Stimulated activated CD8-positive, alpha-beta memory T cell treated with anti-CD3 and anti-CD28 coated beads, Interleukin-15, amount 100 ng/mL, for 1 hour (primary cell): ENCODE measurements at regions not wholly inside any gene's neighbourhood (a gene's known extent, or its start where the extent isn't known, plus 50 kb on each side); places are given as distances from the start of the nearest gene placed in this dataset.

Source experiments
- DNase-seq: peaks from one replicate; pipeline ENCODE4 v3.0.0-alpha.2; 2020; ENCODE audit warnings: low read depth

DNA sequence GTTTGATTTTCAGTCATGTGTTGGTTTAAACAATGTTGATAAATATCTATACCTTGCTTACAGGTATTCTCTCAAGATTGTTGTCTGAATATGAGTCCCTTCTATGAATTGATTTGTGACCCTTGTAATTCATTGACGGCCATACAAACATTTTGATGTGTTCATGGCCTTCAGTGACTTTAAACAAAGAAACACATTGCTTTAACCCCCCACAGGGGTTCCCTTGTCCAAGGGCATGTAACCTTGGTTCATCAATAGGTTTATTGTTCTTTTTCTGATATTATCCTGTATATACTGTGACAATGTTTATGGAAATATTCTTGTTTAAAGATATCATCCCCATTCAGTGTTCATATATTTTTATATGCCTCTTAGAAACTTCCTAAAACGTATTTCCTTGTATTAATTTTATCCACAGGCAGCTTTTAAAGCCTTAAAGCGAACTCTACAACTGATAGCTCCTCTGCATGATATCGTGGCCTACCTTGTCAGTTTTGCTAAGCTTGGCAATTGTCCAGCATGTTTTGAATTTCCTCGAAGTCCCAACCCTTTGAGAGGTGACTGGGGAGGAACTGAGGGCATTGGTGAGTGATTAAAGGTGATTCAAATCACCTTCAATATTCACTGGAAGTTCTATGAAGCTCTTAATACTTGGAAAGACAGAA is 87.0 kb downstream of the CD164 start:
- no peak for DNase-seq

DNA sequence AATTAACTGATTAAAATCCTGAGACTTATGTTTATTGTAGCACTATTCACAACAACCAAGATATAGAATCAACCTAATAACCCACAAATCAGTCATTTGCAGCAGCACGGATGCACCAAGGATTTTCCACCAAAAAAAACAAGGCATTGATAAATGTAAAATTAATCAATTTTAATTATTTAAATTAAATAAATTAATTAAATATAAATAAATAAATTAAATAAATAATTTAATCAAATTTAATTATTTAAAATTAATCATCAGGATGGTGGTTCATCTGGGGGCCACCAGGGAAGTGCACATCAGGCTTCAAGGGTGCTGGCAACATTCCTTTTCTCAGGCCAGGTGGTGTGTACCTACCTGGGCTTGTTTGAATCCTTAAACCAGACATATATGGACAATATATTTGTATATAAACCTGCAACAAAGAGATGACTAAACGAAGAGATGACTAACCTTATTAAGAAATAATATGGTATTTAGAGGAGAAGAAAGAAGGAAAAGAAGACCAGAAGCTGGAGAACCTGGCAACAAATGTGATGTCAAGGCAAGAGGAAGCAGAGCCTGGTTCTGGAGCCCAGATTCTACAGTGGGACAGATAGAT is 89.2 kb downstream of the CD164 start:
- DNase-seq, result no peak

GRCh38 chr6:109292420-109292819 is 89.8 kb downstream of the CD164 start:
- no peak for DNase-seq

DNA sequence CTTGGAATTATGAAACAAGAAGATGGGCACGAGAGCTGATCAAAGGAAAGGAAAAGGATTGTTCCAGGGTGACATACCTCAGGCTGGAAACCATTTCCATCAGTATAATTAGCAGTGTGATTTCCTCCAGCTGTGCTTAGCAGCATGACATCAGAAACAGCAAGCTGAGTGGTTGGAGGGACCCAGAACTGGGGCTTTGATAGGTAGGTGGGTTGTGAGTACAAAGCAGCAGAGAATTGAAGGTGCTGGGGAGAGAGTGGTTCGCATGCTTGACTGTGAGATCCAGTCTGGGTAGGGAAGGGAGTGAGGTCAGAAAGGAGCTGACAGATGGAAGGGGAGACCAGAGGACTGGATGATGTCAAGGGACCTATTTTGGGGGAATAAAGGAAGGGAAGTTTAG is 90.4 kb downstream of the CD164 start:
- DNase-seq, result no peak

- no peak for DNase-seq
Observed at GRCh38 chr6:109290143-109290931, 91.9 kb downstream of the CD164 start.

GRCh38 chr6:109285366-109285765 is 96.9 kb downstream of the CD164 start:
- DNase-seq, result no peak

GRCh38 chr6:109284675-109285074 is 97.6 kb downstream of the CD164 start:
- no peak for DNase-seq

DNA sequence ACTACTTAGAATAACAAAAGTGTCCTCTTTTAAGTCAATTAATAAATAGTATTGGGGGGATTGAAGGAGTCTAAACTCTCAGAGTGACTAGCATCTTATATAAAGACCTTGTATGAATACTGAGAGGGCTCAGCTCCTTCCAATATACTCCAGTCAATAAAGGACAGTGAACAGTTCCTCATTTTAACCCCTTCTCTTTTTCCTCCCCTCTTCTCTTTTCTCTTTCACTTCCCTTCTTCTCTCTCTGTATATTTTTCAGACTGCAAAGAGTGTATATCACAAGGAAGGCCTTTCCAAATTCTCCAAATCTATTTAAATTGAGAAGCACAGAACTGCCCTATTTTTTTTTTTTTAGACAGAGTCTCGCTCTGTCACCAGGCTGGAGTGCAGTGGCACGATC is 99.5 kb downstream of the CD164 start:
- DNase-seq, result no peak

DNA sequence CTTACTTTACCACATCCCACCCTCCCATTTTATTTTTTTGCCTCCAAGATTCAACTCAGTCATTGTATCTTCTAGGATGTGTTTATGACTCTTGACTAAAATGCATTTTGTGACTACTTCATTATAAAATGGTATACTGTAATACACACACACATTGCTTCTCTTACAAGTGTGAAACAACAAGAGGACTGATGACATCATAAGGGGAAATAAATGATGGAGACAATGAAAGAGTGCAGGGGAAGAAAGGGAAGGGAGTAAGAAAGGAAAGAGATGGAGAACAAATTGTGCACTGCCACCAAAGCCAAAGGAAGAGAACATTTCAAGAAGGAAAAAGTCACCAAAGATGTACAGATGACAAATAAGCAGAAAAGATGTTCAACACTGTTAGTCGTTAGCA is 102.6 kb downstream of the CD164 start:
- DNase-seq, result no peak

- no peak for DNase-seq
Observed at GRCh38 chr6:109271622-109272021, 110.6 kb downstream of the CD164 start.

DNA sequence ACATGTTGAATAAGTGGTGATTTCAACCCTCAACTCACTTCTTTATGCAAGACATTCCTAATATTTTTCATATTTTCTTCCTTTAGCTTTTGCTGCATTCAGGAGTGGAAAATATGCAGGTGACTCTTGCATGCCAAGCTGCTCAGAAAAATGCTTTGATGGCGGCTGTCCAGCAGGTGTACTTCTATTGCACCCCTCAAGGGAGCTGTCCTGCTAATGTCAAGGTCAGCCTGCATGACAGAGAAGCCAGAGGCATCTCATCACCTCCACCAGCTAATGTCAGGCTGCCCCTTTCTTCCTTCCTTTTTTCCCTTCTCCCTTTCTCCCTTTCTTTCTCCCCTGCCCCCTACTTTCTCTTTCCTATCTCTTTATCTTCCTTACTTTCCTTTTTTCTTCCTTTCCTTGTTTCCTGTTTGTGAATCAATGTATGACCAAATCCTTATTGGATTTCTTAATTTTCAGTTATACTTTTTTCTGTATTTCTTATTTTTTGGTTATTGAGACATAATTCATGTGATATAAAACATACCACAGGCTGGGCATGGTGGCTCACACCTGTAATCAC is 112.2 kb downstream of the CD164 start:
- no peak for DNase-seq

- DNase-seq, result no peak
Observed at GRCh38 chr6:109269057-109269456, 113.2 kb downstream of the CD164 start.

GRCh38 chr6:109265530-109265929 is 116.7 kb downstream of the CD164 start:
- no peak for DNase-seq

- no peak for DNase-seq
Observed at GRCh38 chr6:109263873-109264700, 118.2 kb downstream of the CD164 start.

DNA sequence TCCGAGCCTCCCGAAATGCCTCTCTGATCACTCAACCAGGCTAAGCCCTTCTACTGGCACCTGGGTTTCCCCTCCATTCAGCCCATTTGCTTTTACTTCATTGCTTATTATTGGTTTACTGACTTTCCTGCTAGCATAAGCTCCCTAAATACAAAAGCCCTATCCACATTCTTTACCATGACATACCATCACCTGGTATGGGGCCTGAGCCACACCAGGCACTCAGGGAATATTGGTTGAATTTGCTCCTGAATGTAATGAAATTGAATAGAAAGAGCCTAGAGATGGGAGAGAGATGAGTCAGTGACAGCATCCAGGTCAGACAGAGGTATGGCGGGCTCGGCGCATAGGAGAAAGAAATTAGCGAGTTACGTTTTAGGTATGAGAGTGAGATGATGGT is 120.0 kb downstream of the CD164 start:
- no peak for DNase-seq

DNA sequence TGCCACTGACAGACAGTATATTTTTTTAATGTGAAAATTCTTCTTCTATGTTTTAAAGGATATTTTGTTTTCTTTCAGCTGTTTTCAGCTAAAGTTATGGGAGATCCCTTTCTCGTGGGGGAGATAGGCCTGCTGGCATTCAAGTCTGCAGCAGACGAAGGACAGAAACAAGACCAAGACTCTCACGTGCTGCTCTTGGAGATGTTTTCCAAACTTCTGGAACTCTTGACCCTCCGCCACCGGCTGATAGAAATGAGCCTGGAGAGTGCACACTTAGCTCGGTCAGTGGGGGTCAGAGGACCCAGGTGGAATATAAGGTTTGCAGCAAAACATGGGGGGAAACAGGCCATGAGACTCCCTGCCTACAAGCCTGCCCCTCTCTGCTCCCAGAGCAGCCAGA is 120.5 kb downstream of the CD164 start:
- DNase-seq, result no peak

DNA sequence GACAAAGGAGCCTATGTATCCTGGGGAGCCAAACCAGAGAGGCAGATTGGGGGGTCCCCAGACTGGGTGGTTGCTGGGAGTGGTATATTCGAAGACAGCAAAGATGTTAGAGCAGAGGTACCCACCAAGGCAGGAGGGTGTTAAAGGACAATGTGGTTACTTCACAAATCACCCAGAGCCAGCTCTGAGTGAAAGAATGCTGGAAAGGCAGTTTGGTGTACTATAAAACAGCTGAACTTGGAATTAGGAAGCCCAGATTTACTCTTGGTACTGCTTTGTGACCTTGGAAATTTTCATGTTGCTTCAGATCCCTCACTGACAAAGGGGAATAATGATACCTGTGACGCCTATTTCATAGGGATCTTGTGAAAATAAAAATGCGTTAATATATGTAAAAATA is 121.6 kb downstream of the CD164 start:
- no peak for DNase-seq

- no peak for DNase-seq
Observed at GRCh38 chr6:109260126-109260525, 122.1 kb downstream of the CD164 start.

GRCh38 chr6:109258129-109258528 is 124.1 kb downstream of the CD164 start:
- DNase-seq, result no peak

- DNase-seq, result no peak
Observed at GRCh38 chr6:109257494-109257893, 124.8 kb downstream of the CD164 start.

DNA sequence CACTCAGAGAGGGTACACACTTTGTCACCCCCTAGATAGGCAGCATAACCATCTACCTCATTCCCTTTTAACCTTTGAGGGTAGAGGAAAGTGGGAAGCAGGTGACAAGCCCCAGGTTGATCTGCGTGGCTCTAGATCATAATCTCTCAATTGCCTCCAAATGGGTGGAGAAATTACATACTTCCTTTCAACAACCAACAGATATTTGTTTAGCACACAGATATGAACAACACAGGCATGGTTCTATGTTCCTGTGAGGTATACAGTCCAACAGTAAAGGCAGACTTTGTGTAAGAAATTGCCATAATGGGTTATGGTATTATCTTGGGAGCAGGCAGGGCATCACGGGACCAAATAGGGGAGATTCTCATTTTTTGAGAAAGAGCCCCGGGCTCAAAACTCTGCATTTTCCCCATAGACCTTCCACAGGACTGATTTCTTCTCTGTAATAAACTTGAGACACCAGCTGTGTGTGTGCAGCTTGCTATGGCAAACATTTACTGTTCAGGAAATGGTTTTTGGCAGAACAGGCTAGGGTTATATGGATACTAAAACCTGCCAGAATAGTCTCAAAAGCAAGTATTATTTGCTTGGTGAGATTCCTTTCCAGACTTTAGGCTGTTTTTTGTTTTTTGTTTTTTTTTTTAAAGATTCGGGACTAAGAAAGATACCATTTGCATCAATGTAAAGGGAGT is 126.2 kb downstream of the CD164 start:
- no peak for DNase-seq

DNA sequence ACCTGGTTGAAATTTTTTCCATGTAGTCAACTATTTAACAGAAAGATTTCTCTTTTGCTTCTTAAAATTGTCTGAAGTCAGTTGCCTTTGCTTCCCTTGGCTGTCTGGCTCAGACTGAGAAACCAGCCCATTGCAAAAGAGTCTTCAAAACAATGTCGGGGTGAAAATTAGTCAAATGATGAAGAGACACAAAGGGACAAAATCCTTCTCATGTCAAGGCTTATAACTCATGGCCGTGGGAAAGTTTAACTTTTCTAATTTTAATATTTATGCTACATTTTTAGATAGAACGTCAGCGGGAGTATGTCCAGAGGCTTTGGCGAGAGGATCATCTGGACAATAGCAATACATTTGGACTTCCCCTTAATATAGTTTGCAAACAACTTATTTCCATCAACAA is 127.2 kb downstream of the CD164 start:
- no peak for DNase-seq
